GM23338 (cell line): ENCODE measurements at regions not wholly inside any gene's neighbourhood (a gene's known extent, or its start where the extent isn't known, plus 50 kb on each side); places are given as distances from the start of the nearest gene placed in this dataset.

ENCODE experiments used
- ATAC-seq: fragments of 200-7000 bp; cut with Tn5 transposase; 3 replicates; pipeline ENCODE4 v1.9.1; 2020
- DNase-seq: peaks from one replicate; pipeline ENCODE4 v3.0.0-alpha.2; 2015; ENCODE audit warnings: low spot score
- H2AFZ ChIP-seq: fragments of 200-600 bp; sonication (generic); 2 replicates; pipeline ENCODE4 v1.8.0; 2016; ENCODE audit warnings: antibody characterized with exemption, mild to moderate bottlenecking, moderate library complexity
- H3F3A ChIP-seq: fragments of 200-600 bp; sonication (generic); replicated peaks from 2 replicates; pipeline ENCODE4 v1.8.0; 2017; ENCODE audit warnings: antibody characterized with exemption, mixed run types, low read depth
- H3K27ac ChIP-seq: fragments of 200-600 bp; sonication (generic); 2 replicates; pipeline ENCODE4 v1.6.1; 2016; ENCODE audit warnings: low read depth
- H3K27me3 ChIP-seq: fragments of 200-600 bp; sonication (generic); 2 replicates; pipeline ENCODE4 v1.8.0; 2016; ENCODE audit warnings: mild to moderate bottlenecking, mixed run types, moderate library complexity; ENCODE audit not compliant: insufficient read depth
- H3K36me3 ChIP-seq: fragments of 200-600 bp; sonication (generic); 2 replicates; pipeline ENCODE4 v1.8.0; 2016; ENCODE audit warnings: mild to moderate bottlenecking; ENCODE audit not compliant: insufficient read depth
- H3K4me1 ChIP-seq: fragments of 200-600 bp; sonication (generic); 2 replicates; pipeline ENCODE4 v1.8.0; 2016; ENCODE audit warnings: mild to moderate bottlenecking, moderate library complexity; ENCODE audit not compliant: insufficient read depth
- H3K4me2 ChIP-seq: fragments of 200-600 bp; sonication (generic); 2 replicates; pipeline ENCODE4 v1.7.1; 2017; ENCODE audit warnings: mixed run types
- H3K4me3 ChIP-seq: fragments of 200-600 bp; sonication (generic); 2 replicates; pipeline ENCODE4 v1.6.1; 2016; ENCODE audit warnings: mixed run types
- H3K79me2 ChIP-seq: fragments of 200-600 bp; sonication (generic); replicated peaks from 2 replicates; pipeline ENCODE4 v1.8.0; 2017; ENCODE audit warnings: mild to moderate bottlenecking; ENCODE audit not compliant: insufficient read depth
- H3K9me2 ChIP-seq: fragments of 200-600 bp; sonication (generic); 2 replicates; pipeline ENCODE4 v1.8.0; 2017; ENCODE audit not compliant: insufficient read depth
- H4K20me1 ChIP-seq: fragments of 200-600 bp; sonication (generic); replicated peaks from 2 replicates; pipeline ENCODE4 v1.8.0; 2017; ENCODE audit warnings: mild to moderate bottlenecking; ENCODE audit not compliant: insufficient read depth
- H3K27ac Mint-ChIP-seq: 2 replicates; pipeline ENCODE4 v1.8.0; 2020; ENCODE audit warnings: inconsistent platforms, mild to moderate bottlenecking, moderate library complexity, mixed read lengths
- H3K27me3 Mint-ChIP-seq: 3 replicates; pipeline ENCODE4 v1.8.0; 2022; ENCODE audit warnings: low read depth, mild to moderate bottlenecking, moderate library complexity, mixed read lengths, inconsistent platforms; ENCODE audit not compliant: insufficient read depth, poor library complexity
- H3K36me3 Mint-ChIP-seq: 3 replicates; pipeline ENCODE4 v1.8.0; 2021; ENCODE audit warnings: low read depth, mild to moderate bottlenecking, inconsistent platforms, moderate library complexity, mixed read lengths
- H3K4me1 Mint-ChIP-seq: 3 replicates; pipeline ENCODE4 v1.8.0; 2020; ENCODE audit warnings: mild to moderate bottlenecking, inconsistent platforms, mixed read lengths
- H3K4me3 Mint-ChIP-seq: 3 replicates; pipeline ENCODE4 v1.8.0; 2021; ENCODE audit warnings: moderate library complexity, mild to moderate bottlenecking, inconsistent platforms, mixed read lengths
- H3K9me3 Mint-ChIP-seq: 3 replicates; pipeline ENCODE4 v1.8.0; 2020; ENCODE audit warnings: moderate library complexity, mild to moderate bottlenecking, inconsistent platforms, mixed read lengths
- CREB1 ChIP-seq: fragments of 250-450 bp; sonication (Bioruptor Pico); IDR thresholded peaks from 2 replicates; pipeline ENCODE4 v1.5.0; 2020; ENCODE audit warnings: low read depth, mild to moderate bottlenecking, moderate library complexity
- ETS1 ChIP-seq: IDR thresholded peaks from 2 replicates; pipeline ENCODE4 v1.6.1; 2016; ENCODE audit warnings: antibody characterized with exemption
- EZH2 ChIP-seq: fragments of 200-600 bp; sonication (generic); IDR thresholded peaks from one replicate; pipeline ENCODE4 v1.8.0; 2017; ENCODE audit warnings: antibody characterized with exemption, mild to moderate bottlenecking, low read depth; ENCODE audit not compliant: unreplicated experiment
- EZH2phosphoT487 ChIP-seq: fragments of 200-600 bp; sonication (generic); IDR thresholded peaks from one replicate; pipeline ENCODE4 v1.8.1; 2018; ENCODE audit warnings: antibody characterized with exemption; ENCODE audit not compliant: unreplicated experiment
- JUNB ChIP-seq: IDR thresholded peaks from one replicate; pipeline ENCODE4 v1.6.1; 2016; ENCODE audit warnings: antibody characterized with exemption; ENCODE audit not compliant: unreplicated experiment
- NANOG ChIP-seq: IDR thresholded peaks from 2 replicates; pipeline ENCODE4 v1.6.1; 2016; ENCODE audit warnings: antibody characterized with exemption, borderline replicate concordance
- POLR2AphosphoS5 ChIP-seq: IDR thresholded peaks from 2 replicates; pipeline ENCODE4 v1.6.1; 2016; ENCODE audit warnings: antibody characterized with exemption, low read depth
- REST ChIP-seq: IDR thresholded peaks from one replicate; pipeline ENCODE4 v1.6.1; 2018; ENCODE audit warnings: antibody characterized with exemption; ENCODE audit not compliant: unreplicated experiment
- STAT1 ChIP-seq: IDR thresholded peaks from one replicate; pipeline ENCODE4 v1.6.1; 2016; ENCODE audit warnings: antibody characterized with exemption; ENCODE audit not compliant: unreplicated experiment
- ZNF114 ChIP-seq: fragments of 250-450 bp; sonication (Bioruptor Pico); IDR thresholded peaks from 2 replicates; pipeline ENCODE4 v1.5.0; 2020; ENCODE audit warnings: mild to moderate bottlenecking, moderate library complexity
- ZNF331 ChIP-seq: fragments of 250-450 bp; sonication (Bioruptor Pico); IDR thresholded peaks from 2 replicates; pipeline ENCODE4 v1.5.0; 2020; ENCODE audit warnings: low read depth, mild to moderate bottlenecking, moderate library complexity

GRCh38 chr12:25659621-25660020, 106.5 kb upstream of the LMNTD1 start:
- Histone ChIP-seq H3F3A (no peaks in the 10 kb centered on the region), H4K20me1 (no peaks in the 10 kb centered on the region), H2AFZ (no peak overlapping the region), H3K4me2 (no peak overlapping the region), H3K4me1 (no peaks in the 10 kb centered on the region), H3K27ac (no peak overlapping the region), H3K4me3 (no peak overlapping the region), H3K36me3 (no peaks in the 10 kb centered on the region), H3K9me2 (peaks cover 4% of the 10 kb centered on the region; the same call in 1 of the 2 replicates), H3K27me3 (no peaks in the 10 kb centered on the region), H3K79me2 (no peaks in the 10 kb centered on the region)
- no peak overlapping the region for H3K27ac Mint-ChIP-seq
- DNase-seq (no peak), ATAC-seq (no peak)
- H3K9me3 Mint-ChIP-seq: no peaks in the 10 kb centered on the region; the same call in 2 of the 3 replicates
- no peaks in the 10 kb centered on the region for H3K4me1 Mint-ChIP-seq
- no peaks in the 10 kb centered on the region for H3K27me3 Mint-ChIP-seq
- TF ChIP-seq STAT1: no peak
- no peak for TF ChIP-seq EZH2
- no peak for TF ChIP-seq POLR2AphosphoS5
- no peak for TF ChIP-seq ZNF114 (CRISPR knock-in tag)
- TF ChIP-seq REST: no peak
- no peak for TF ChIP-seq JUNB
- TF ChIP-seq EZH2phosphoT487: no peak
- no peak for TF ChIP-seq ETS1
- no peaks in the 10 kb centered on the region for H3K36me3 Mint-ChIP-seq
- no peak overlapping the region for H3K4me3 Mint-ChIP-seq

- Mint-ChIP-seq H3K9me3 (no peaks in the 10 kb centered on the region), H3K4me1 (peaks cover 3% of the 10 kb centered on the region), H3K4me3 (no peak overlapping the region), H3K27me3 (no peaks in the 10 kb centered on the region), H3K36me3 (no peaks in the 10 kb centered on the region), H3K27ac (no peak overlapping the region)
- DNase-seq (no peak), ATAC-seq (no peak)
- peak overlapping the region; percentile 28; the same call in 1 of the 2 replicates for H2AFZ ChIP-seq
- 0 out of 2 replicates have a peak, but pooled peaks cover 5% of the 10 kb centered on the region for H3K9me2 ChIP-seq
- H3F3A ChIP-seq: no peaks in the 10 kb centered on the region
- H3K27me3 ChIP-seq: no peaks in the 10 kb centered on the region
- H3K4me1 ChIP-seq: peaks cover 6% of the 10 kb centered on the region
- H3K4me2 ChIP-seq: no peak overlapping the region
- no peaks in the 10 kb centered on the region for H3K36me3 ChIP-seq
- H4K20me1 ChIP-seq: no peaks in the 10 kb centered on the region
- H3K79me2 ChIP-seq: no peaks in the 10 kb centered on the region
- H3K27ac ChIP-seq: no peak overlapping the region
- H3K4me3 ChIP-seq: no peak overlapping the region
- TF ChIP-seq EZH2phosphoT487: no peak
- TF ChIP-seq ZNF114 (CRISPR knock-in tag): no peak
- no peak for TF ChIP-seq REST
- TF ChIP-seq ZNF331 (CRISPR knock-in tag): no peak
- TF ChIP-seq CREB1 (CRISPR knock-in tag): no peak
- TF ChIP-seq ETS1: no peak
- TF ChIP-seq EZH2: no peak
- TF ChIP-seq NANOG: no peak
Measured at GRCh38 chr12:25670076-25671055, 117.3 kb upstream of the LMNTD1 start.
